HG03196 (cell line): ENCODE measurements at regions not wholly inside any gene's neighbourhood (a gene's known extent, or its start where the extent isn't known, plus 50 kb on each side); places are given as distances from the start of the nearest gene placed in this dataset.
"Not testable (repeated sequence)": the region's sequence is repeated elsewhere in the genome, so short reads cannot be mapped to it uniquely, and the experiment has no call there.

Experiments
- ATAC-seq: cut with Tn5 transposase; IDR thresholded peaks from one replicate; pipeline ENCODE4 v1.9.1; 2021; ENCODE audit not compliant: unreplicated experiment

- ATAC-seq: no peak
Observed at GRCh38 chr1:88320291-88320690, 363.8 kb upstream of the PKN2 start.

DNA sequence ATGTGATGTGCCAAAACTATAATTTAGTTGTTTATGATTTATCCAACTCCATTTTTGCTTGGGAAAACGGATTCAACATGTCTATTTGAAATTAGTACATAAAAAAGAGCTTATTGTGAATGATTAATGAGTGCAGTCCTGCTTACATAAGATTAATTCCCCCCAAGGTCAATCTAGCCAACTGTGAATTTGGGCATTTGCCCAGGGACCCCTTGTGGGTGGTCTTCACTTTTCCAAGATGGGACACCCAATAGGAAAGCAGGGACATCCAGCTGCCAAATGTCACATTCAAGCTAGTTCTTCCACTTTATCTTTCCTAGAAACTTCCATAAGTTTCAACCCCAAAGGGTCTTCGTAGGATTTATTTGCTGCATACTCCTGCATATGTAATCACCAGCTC is 362.4 kb upstream of the PKN2 start:
- ATAC-seq: no peak

- no peak for ATAC-seq
Observed at GRCh38 chr1:88324899-88325298, 359.2 kb upstream of the PKN2 start.

DNA sequence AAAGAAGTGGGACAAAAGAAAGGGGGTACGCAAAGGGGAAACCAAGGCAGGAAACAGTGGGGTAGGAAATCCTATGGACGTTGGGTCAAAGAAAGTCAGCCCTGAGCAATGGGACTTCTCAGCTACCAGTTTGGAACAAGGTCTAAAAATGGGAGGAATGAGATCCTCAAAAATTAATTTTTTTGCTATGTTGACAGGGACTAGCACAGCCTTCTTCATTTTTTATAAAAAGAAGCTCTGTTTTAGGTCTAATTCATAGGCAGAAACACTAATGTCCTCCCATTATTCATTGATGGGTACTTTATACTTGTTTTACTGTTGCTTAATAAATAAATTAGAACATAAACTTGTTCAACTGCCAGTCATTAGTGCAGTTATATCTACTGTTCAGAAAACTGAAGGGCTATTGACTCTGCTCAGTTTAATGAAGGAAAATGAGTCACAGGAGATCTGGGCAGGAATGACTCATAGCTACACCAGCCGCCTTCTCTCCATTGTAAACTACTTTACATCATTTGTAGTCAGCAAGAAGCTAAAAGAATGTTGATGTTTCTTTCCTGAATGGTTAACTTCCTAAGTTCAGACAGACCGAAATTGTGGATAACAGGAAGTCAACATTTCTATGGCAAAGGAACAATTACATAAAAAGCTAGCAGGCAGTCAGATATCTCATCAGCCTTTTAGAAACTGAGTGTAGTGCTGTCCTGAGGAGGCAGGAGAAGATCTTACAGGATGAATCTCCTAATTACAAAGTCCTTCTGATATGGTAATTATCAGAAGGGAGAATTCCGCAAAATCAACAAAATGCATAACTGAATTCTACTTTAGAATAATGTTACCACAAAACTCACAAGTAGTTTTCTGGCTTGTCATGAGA is 356.4 kb upstream of the PKN2 start:
- no peak for ATAC-seq

- no peak for ATAC-seq
Observed at GRCh38 chr1:88330201-88330600, 353.9 kb upstream of the PKN2 start.

- no peak for ATAC-seq
Observed at GRCh38 chr1:88333086-88333695, 350.9 kb upstream of the PKN2 start.

DNA sequence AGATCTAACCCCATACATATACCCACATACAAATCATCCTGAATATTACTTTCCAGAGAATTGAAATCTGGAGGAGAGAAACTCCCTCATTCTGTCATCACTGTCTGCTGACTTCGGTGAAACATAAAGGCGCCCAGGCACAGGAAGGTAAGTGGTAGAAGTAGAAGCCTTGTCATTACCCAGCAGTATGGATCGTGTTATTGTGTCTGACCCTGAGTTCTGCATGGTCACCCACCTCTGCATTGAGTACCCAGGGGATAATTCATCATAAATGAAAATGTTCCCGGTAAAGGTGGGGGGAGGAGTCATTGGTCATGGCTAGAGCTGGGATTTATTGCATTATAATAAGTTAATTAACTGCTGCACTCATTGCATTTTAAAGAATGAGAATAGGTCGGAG is 342.6 kb upstream of the PKN2 start:
- no peak for ATAC-seq

DNA sequence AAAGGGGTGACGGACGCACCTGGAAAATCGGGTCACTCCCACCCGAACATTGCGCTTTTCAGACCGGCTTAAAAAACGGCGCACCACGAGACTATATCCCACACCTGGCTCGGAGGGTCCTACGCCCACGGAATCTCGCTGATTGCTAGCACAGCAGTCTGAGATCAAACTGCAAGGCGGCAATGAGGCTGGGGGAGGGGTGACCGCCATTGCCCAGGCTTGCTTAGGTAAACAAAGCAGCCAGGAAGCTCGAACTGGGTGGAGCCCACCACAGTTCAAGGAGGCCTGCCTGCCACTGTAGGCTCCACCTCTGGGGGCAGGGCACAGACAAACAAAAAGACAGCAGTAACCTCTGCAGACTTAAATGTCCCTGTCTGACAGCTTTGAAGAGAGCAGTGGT is 342.0 kb upstream of the PKN2 start:
- ATAC-seq: not testable (repeated sequence)

- ATAC-seq: no peak
Observed at GRCh38 chr1:88350648-88351047, 333.4 kb upstream of the PKN2 start.

GRCh38 chr1:88351960-88352359 is 332.1 kb upstream of the PKN2 start:
- ATAC-seq: no peak

- no peak for ATAC-seq
Observed at GRCh38 chr1:88354256-88354655, 329.8 kb upstream of the PKN2 start.

DNA sequence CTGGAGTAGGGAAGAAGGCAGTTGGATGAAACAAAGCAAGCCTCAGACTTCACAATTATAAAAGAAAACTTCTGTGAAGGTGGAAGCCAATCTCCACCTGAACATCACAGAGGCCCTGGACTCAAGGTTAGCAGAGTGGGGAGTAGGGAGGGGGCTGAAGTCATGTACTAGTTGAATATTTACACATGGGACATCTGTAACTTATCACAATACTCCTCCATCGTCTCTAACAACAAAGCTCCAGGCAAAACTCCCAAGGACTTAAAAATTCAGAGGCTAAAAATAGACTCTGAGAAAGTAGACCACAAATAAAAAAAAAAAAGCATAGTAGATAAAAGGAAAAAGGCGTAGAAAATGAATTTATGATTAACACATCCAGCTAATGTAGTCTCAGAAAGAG is 326.3 kb upstream of the PKN2 start:
- ATAC-seq: no peak

DNA sequence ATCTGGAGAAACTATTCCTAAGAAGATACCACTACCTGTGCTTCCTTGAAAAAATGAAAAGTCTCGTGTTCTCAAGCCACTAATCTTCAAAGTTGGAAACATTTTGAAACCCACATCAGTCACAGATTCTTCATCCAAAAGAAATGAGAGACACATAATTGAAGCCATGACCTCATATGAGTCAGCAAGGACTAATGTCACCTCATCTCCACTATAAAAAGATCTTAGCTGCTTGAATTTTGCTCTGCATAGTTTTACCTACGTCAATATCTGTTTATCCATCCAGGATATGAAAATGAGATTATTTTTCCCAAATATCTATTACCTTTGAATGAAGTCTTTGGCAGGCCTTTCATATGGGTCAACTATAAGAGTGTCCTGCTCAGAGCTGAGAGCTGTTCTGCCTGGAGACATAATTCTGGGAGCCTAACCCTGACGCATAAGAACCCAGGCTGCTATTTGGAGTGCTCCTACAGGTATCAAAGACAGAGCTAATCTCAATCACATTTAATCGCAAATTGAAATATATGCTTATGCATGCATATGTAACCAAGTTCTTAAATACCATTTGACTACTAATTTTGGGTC is 312.5 kb upstream of the PKN2 start:
- no peak for ATAC-seq

GRCh38 chr1:88375977-88376376 is 308.1 kb upstream of the PKN2 start:
- no peak for ATAC-seq

DNA sequence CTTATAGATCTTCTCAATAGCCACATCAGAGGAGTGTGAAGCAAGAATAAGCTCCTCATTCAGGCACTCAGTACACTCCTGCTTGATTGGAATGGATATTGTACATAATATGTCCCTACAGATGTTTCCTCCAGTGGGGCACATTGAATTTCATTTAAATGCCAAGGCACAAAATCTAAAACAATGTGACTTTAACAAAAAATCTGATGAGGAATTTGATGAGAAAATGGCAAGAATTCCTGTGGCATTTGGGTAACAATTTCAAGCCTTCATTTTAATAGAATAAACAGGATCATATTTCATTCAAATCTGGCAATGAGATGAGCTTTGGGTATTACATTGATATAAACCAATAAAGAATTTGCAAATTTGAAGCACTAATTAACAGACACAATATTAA is 307.7 kb upstream of the PKN2 start:
- no peak for ATAC-seq

DNA sequence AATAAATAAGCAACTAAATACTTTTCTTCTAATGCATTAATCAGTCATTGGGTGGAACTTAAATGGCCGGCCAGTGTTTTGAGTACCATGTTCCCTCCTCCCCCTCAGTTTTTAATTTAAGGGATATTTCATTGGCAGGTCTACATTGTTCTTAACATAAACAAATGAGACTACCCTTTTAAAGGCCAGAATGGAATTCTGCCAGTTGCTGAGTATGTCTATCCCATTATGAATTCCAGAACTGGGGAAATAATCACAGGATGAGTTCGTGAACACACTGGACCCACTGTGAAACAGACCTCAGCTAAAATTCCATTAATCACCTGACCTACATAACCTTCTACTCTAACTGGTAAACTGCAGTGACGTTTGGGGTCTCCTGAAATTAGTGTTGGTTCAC is 305.5 kb upstream of the PKN2 start:
- no peak for ATAC-seq

DNA sequence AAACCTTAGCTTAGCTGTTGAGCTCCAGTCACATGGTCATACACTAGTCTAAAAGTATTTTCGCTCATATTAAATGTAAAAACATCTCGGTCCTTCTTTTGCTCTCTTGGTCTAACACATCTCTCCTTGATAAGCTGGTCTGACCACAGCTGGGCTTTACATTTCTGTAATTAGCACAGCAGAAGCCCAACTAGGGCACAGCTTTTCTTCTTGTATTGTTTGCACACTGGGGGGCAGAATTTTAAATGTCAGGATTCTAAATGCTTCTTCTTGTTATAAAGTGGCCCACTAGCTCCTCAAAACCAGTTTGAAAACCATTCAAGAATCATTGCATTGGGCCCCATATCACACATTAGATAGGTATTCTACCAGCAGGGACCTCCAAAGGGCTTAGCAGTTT is 289.1 kb upstream of the PKN2 start:
- no peak for ATAC-seq

DNA sequence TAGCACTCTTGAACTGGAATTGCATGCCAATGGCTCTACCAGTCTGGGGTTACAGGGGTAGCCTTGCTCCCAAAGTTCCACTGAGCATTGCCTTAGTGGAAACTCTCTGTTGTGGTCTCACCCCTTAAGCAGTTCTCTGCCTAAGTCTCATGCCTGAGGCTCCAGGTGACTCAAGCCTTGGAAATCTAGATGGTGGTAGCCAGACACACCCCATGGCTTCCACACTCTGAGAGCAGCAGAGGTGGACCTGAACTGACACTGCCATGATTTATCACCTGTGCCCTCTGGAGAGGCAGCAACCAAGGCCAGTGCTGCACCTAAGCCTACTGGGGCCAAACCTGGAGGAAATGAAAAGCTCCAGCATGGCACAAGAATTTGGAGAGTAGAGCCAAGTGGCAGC is 285.7 kb upstream of the PKN2 start:
- no peak for ATAC-seq

DNA sequence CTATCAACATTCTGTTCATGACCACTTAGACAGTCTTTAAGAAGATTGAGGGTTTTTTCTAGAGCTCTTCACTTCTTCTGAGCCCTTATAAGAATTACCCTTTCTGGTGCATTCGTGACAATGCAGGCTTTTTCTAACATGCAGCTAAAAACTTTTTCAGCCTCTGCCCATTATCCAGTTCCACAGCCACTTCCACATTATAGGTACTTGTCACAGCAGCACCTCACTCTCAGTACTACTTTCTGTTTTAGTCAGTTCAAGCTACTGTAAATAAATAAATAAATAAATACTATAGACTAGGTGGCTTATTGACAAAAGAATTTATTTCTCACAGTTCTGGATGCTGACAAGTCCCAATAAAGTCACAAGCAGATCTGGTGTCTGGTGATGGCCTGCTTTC is 284.4 kb upstream of the PKN2 start:
- peak; percentile 63 for ATAC-seq

GRCh38 chr1:88401313-88401712 is 282.8 kb upstream of the PKN2 start:
- ATAC-seq: peak; percentile 81

GRCh38 chr1:88404582-88404981 is 279.5 kb upstream of the PKN2 start:
- ATAC-seq: no peak

DNA sequence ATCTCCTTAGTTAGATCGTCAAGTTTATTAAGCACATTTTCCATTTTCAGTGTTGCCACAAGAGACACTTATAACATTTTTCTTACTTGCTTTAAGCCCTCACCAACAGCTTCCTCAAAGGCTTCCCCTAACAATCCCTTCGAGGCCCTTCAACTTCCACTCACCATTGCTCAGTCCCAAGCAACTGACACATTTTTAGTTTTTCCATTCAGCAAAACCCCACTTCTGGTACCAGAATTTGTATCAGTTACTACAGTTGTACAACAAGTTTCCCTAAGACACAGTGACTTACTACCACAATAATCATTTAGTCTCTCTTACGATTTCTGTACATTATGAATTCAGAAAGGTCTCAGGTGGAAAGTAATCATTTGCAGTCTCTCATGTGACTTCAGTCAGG is 276.8 kb upstream of the PKN2 start:
- no peak for ATAC-seq
